Anterior cingulate cortex (tissue), 58 donors: ENCODE measurements at regions not wholly inside any gene's neighbourhood (a gene's known extent, or its start where the extent isn't known, plus 50 kb on each side); places are given as distances from the start of the nearest gene placed in this dataset.

Experiments
- DNase-seq, 58 donors: peaks; one replicate each; lab custom pipeline; 2025; lab: John Stamatoyannopoulos, UW

GRCh38 chr4:110290511-110290910, 92.1 kb upstream of the ELOVL6 start:
- no peak for DNase-seq

GRCh38 chr4:110289601-110290100, 91.2 kb upstream of the ELOVL6 start:
- DNase-seq = no peak

GRCh38 chr4:110287130-110287529, 88.7 kb upstream of the ELOVL6 start:
- DNase-seq = peak in 3 of 58 donors; percentile 1 to 8 (median 3)

GRCh38 chr4:110278127-110278526, 79.7 kb upstream of the ELOVL6 start:
- DNase-seq = no peak

GRCh38 chr4:110275871-110276270, 77.5 kb upstream of the ELOVL6 start:
- no peak for DNase-seq

- DNase-seq = no peak
Observed at GRCh38 chr4:110271986-110272385, 73.6 kb upstream of the ELOVL6 start.

- DNase-seq = no peak
Observed at GRCh38 chr4:110270492-110271197, 72.2 kb upstream of the ELOVL6 start.

- DNase-seq = no peak
Observed at GRCh38 chr4:110268790-110269189, 70.4 kb upstream of the ELOVL6 start.

- DNase-seq = no peak
Observed at GRCh38 chr4:110268352-110268751, 69.9 kb upstream of the ELOVL6 start.

- no peak for DNase-seq
Observed at GRCh38 chr4:110266136-110266535, 67.7 kb upstream of the ELOVL6 start.

- no peak for DNase-seq
Observed at GRCh38 chr4:110265001-110265400, 66.6 kb upstream of the ELOVL6 start.

GRCh38 chr4:110260299-110260698, 61.9 kb upstream of the ELOVL6 start:
- DNase-seq = no peak

- DNase-seq = no peak
Observed at GRCh38 chr4:110250023-110250387, 51.6 kb upstream of the ELOVL6 start.

- no peak for DNase-seq
Observed at GRCh38 chr4:110248831-110249253, 50.4 kb upstream of the ELOVL6 start.
